Astrocyte (in vitro differentiated cells and primary cell): ENCODE measurements at regions not wholly inside any gene's neighbourhood (a gene's known extent, or its start where the extent isn't known, plus 50 kb on each side); places are given as distances from the start of the nearest gene placed in this dataset.
"Not testable (repeated sequence)": the region's sequence is repeated elsewhere in the genome, so short reads cannot be mapped to it uniquely, and the experiment has no call there.

Source experiments
- DNase-seq: peaks from one replicate; pipeline ENCODE4 v3.0.0-alpha.2; 2010; ENCODE audit warnings: low read depth
- FAIRE-seq: peaks from 2 replicates; lab custom pipeline; 2011; peaks lifted over from hg19 to GRCh38; lab: Jason Lieb, UNC
- H2AFZ ChIP-seq: 2 replicates; pipeline ENCODE4 v1.6.0; 2012; ENCODE audit warnings: low read depth, low read length, inconsistent platforms
- H3K27ac ChIP-seq: 2 replicates; pipeline ENCODE4 v1.5.1; 2011; ENCODE audit warnings: low read depth, low read length, inconsistent platforms
- H3K27me3 ChIP-seq: 2 replicates; pipeline ENCODE4 v1.6.0; 2011; ENCODE audit warnings: low read length, inconsistent platforms; ENCODE audit not compliant: insufficient read depth
- H3K36me3 ChIP-seq: 2 replicates; pipeline ENCODE4 v1.5.1; 2011; ENCODE audit warnings: low read length, inconsistent platforms; ENCODE audit not compliant: insufficient read depth
- H3K4me1 ChIP-seq: 2 replicates; pipeline ENCODE4 v1.5.1; 2011; ENCODE audit warnings: low read length, inconsistent platforms; ENCODE audit not compliant: insufficient read depth
- H3K4me2 ChIP-seq: 2 replicates; pipeline ENCODE4 v1.6.0; 2012; ENCODE audit warnings: low read length, inconsistent platforms
- H3K4me3 ChIP-seq: 2 replicates; pipeline ENCODE4 v1.5.1; 2011; ENCODE audit warnings: low read depth, mild to moderate bottlenecking, low read length, inconsistent platforms; ENCODE audit not compliant: insufficient read depth
- H3K79me2 ChIP-seq: 2 replicates; pipeline ENCODE4 v1.6.0; 2012; ENCODE audit warnings: mild to moderate bottlenecking, low read length, inconsistent platforms; ENCODE audit not compliant: insufficient read depth
- H3K9ac ChIP-seq: 2 replicates; pipeline ENCODE4 v1.6.0; 2012; ENCODE audit warnings: mild to moderate bottlenecking, low read length, inconsistent platforms
- H3K9me3 ChIP-seq: 2 replicates; pipeline ENCODE4 v1.5.1; 2012; ENCODE audit warnings: low read depth, mild to moderate bottlenecking, low read length, inconsistent platforms; ENCODE audit not compliant: insufficient read depth
- H4K20me1 ChIP-seq: 2 replicates; pipeline ENCODE4 v1.6.0; 2012; ENCODE audit warnings: low read length, inconsistent platforms; ENCODE audit not compliant: insufficient read depth
- H3K27ac Mint-ChIP-seq: one replicate; pipeline ENCODE4 v1.8.0; 2021; ENCODE audit warnings: mild to moderate bottlenecking, mixed read lengths; ENCODE audit not compliant: unreplicated experiment
- H3K27me3 Mint-ChIP-seq: one replicate; pipeline ENCODE4 v1.8.0; 2021; ENCODE audit warnings: low read depth, mixed read lengths; ENCODE audit not compliant: unreplicated experiment
- H3K36me3 Mint-ChIP-seq: one replicate; pipeline ENCODE4 v1.8.0; 2021; ENCODE audit warnings: low read depth, mixed read lengths; ENCODE audit not compliant: unreplicated experiment
- H3K4me1 Mint-ChIP-seq: one replicate; pipeline ENCODE4 v1.8.0; 2021; ENCODE audit warnings: low read depth, mixed read lengths; ENCODE audit not compliant: unreplicated experiment
- H3K4me3 Mint-ChIP-seq: one replicate; pipeline ENCODE4 v1.8.0; 2021; ENCODE audit warnings: mild to moderate bottlenecking, moderate library complexity, mixed read lengths; ENCODE audit not compliant: unreplicated experiment
- H3K9me3 Mint-ChIP-seq: one replicate; pipeline ENCODE4 v1.8.0; 2021; ENCODE audit warnings: mild to moderate bottlenecking, mixed read lengths; ENCODE audit not compliant: unreplicated experiment
- CTCF ChIP-seq: IDR thresholded peaks from 2 replicates; pipeline ENCODE4 v1.5.1; 2011; ENCODE audit warnings: low read depth, mild to moderate bottlenecking, inconsistent platforms, low read length, moderate library complexity; ENCODE audit not compliant: insufficient read depth
- EZH2 ChIP-seq: IDR thresholded peaks from 2 replicates; pipeline ENCODE4 v1.6.1; 2012; ENCODE audit warnings: mild to moderate bottlenecking, low read length, inconsistent platforms; ENCODE audit not compliant: insufficient read depth

DNA sequence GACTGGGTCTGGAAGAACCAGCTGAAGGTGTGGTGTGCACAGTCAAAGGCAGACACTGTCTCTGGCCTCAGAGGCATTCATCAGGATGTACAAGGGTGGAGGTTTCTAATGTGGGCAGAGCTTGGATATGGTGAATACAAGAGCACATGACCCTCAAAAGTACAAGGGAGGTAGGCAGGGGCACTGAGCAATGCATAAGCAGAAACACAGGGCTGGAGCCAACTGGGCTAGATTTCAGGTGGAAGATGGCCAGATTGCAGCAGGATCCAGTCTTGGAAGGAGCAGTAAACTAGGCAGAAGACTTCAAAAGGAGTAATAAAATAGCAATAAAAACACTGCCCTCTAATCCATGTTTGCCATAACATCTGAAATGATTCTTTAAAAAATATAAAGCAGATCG, 417.1 kb downstream of the OLFM4 start:
- H3K4me1 ChIP-seq = no peaks in the 10 kb centered on the region
- peaks cover 6% of the 10 kb centered on the region for H3K9me3 Mint-ChIP-seq
- H2AFZ ChIP-seq = no peak overlapping the region
- H3K79me2 ChIP-seq = no peaks in the 10 kb centered on the region
- no peak for FAIRE-seq
- no peak overlapping the region for H3K27ac Mint-ChIP-seq
- no peaks in the 10 kb centered on the region for H3K27me3 ChIP-seq
- no peaks in the 10 kb centered on the region for H3K36me3 ChIP-seq
- H3K4me1 Mint-ChIP-seq = no peaks in the 10 kb centered on the region
- peaks cover 2% of the 10 kb centered on the region for H3K36me3 Mint-ChIP-seq
- TF ChIP-seq EZH2 = no peak
- TF ChIP-seq CTCF = no peak
- H3K27me3 Mint-ChIP-seq = peaks cover 2% of the 10 kb centered on the region
- no peak for DNase-seq
- H3K9me3 ChIP-seq = no peaks in the 10 kb centered on the region
- no peak overlapping the region for H3K4me2 ChIP-seq
- no peak overlapping the region for H3K9ac ChIP-seq
- H3K27ac ChIP-seq = no peak overlapping the region
- H3K4me3 Mint-ChIP-seq = no peak overlapping the region
- no peaks in the 10 kb centered on the region for H4K20me1 ChIP-seq
- H3K4me3 ChIP-seq = no peak overlapping the region

DNA sequence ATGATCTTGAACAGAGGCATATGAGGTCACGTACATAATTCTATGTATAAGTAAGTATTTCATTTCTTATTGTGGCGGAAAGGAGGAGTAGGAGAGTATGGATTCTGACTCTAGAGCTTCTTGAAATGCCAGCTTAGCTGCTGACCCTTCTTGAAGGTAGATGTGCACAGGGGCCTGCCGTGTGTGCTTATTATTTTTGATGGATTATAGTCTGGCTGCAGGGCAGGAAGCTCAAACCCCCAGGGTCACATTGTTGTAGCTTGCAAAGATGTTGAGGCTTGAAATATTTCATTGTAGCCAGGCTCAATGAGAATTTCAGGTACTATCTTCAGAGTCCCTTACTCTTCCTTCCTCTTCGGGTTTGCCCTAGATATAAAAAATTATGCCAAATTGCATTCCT, 418.8 kb downstream of the OLFM4 start:
- Mint-ChIP-seq H3K27me3 (peaks cover 2% of the 10 kb centered on the region), H3K36me3 (peaks cover 2% of the 10 kb centered on the region), H3K4me3 (no peak overlapping the region), H3K4me1 (no peaks in the 10 kb centered on the region), H3K9me3 (peaks cover 10% of the 10 kb centered on the region), H3K27ac (no peak overlapping the region)
- Histone ChIP-seq H3K27me3 (no peaks in the 10 kb centered on the region), H3K79me2 (no peaks in the 10 kb centered on the region), H3K9ac (no peak overlapping the region), H3K4me1 (no peaks in the 10 kb centered on the region), H3K9me3 (no peaks in the 10 kb centered on the region), H3K36me3 (no peaks in the 10 kb centered on the region), H3K27ac (no peak overlapping the region), H4K20me1 (no peaks in the 10 kb centered on the region), H3K4me3 (no peak overlapping the region), H2AFZ (no peak overlapping the region), H3K4me2 (no peak overlapping the region)
- FAIRE-seq (no peak), DNase-seq (no peak)
- TF ChIP-seq CTCF = no peak
- no peak for TF ChIP-seq EZH2

DNA sequence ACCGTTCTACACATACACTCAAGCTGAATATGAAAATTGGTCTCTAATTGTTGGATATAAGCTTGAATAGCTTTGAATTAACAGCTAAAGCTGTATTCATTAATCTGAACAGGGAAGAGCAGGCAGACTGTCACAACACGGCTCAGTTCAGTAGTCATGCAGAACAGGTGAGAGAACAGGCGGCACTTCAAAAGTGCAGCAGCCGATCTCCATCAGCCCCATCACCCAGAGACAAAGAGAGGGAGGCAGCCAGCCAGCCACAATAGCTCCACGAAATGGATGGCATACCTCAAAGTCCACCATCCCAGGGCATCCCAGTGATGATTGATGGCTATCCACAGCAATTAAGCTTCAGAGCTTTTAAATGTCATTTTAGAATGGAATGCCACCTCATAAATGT, 419.2 kb downstream of the OLFM4 start:
- no peaks in the 10 kb centered on the region for H3K9me3 ChIP-seq
- no peak overlapping the region for H3K9ac ChIP-seq
- Mint-ChIP-seq H3K4me1 (no peaks in the 10 kb centered on the region), H3K36me3 (peaks cover 2% of the 10 kb centered on the region), H3K27me3 (peaks cover 2% of the 10 kb centered on the region), H3K9me3 (peaks cover 10% of the 10 kb centered on the region), H3K4me3 (no peak overlapping the region), H3K27ac (no peak overlapping the region)
- H2AFZ ChIP-seq = no peak overlapping the region
- no peak overlapping the region for H3K27ac ChIP-seq
- no peaks in the 10 kb centered on the region for H3K4me1 ChIP-seq
- no peaks in the 10 kb centered on the region for H4K20me1 ChIP-seq
- H3K4me2 ChIP-seq = no peak overlapping the region
- H3K79me2 ChIP-seq = no peaks in the 10 kb centered on the region
- DNase-seq = no peak
- no peak overlapping the region for H3K4me3 ChIP-seq
- FAIRE-seq = no peak
- no peaks in the 10 kb centered on the region for H3K36me3 ChIP-seq
- H3K27me3 ChIP-seq = no peaks in the 10 kb centered on the region
- no peak for TF ChIP-seq CTCF
- TF ChIP-seq EZH2 = no peak

- H3K9me3 ChIP-seq, H3K4me1 ChIP-seq, H3K27ac Mint-ChIP-seq, DNase-seq, H3K4me3 Mint-ChIP-seq, H3K79me2 ChIP-seq, H3K4me2 ChIP-seq, H3K4me3 ChIP-seq, H3K27ac ChIP-seq, H3K36me3 ChIP-seq, H3K4me1 Mint-ChIP-seq, H3K27me3 Mint-ChIP-seq, H2AFZ ChIP-seq, H3K27me3 ChIP-seq, H3K36me3 Mint-ChIP-seq, H3K9ac ChIP-seq, H4K20me1 ChIP-seq, FAIRE-seq: not testable (repeated sequence)
- H3K9me3 Mint-ChIP-seq = peaks cover 15% of the 10 kb centered on the region
Measured at GRCh38 chr13:53452263-53452808, 423.7 kb downstream of the OLFM4 start.
